ENCODE measurements at regions not wholly inside any gene's neighbourhood (a gene's known extent, or its start where the extent isn't known, plus 50 kb on each side); places are given as distances from the start of the nearest gene placed in this dataset.

DNA sequence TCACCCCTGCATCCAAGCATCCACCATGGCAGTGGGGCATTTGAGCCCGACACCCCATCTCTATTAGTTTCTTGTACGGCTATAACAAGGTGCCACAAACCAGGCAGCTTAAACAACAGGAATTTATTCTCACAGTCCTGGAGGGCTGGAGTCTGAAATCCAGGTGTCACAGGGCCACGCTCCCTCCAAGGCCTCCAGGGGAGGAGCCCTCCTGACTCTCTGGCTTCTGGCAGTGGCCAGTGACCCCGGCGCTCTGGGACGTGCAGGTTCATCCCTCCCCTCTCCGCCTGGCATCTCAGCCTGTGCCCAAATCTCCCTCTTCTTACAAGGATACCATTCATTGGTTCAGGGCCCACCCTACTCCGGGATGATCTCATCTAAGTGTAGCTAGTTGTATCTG, 394.5 kb upstream of the IRX1 start:
- TF ChIP-seq, protein P1, sequence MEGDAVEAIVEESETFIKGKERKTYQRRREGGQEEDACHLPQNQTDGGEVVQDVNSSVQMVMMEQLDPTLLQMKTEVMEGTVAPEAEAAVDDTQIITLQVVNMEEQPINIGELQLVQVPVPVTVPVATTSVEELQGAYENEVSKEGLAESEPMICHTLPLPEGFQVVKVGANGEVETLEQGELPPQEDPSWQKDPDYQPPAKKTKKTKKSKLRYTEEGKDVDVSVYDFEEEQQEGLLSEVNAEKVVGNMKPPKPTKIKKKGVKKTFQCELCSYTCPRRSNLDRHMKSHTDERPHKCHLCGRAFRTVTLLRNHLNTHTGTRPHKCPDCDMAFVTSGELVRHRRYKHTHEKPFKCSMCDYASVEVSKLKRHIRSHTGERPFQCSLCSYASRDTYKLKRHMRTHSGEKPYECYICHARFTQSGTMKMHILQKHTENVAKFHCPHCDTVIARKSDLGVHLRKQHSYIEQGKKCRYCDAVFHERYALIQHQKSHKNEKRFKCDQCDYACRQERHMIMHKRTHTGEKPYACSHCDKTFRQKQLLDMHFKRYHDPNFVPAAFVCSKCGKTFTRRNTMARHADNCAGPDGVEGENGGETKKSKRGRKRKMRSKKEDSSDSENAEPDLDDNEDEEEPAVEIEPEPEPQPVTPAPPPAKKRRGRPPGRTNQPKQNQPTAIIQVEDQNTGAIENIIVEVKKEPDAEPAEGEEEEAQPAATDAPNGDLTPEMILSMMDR (IDR thresholded peaks at IDR 0.05; ENCODE audit: control insufficient read depth, extremely low read depth, insufficient read depth), result no peak
- DNase-seq (ENCODE audit: low read depth), result no peak

DNA sequence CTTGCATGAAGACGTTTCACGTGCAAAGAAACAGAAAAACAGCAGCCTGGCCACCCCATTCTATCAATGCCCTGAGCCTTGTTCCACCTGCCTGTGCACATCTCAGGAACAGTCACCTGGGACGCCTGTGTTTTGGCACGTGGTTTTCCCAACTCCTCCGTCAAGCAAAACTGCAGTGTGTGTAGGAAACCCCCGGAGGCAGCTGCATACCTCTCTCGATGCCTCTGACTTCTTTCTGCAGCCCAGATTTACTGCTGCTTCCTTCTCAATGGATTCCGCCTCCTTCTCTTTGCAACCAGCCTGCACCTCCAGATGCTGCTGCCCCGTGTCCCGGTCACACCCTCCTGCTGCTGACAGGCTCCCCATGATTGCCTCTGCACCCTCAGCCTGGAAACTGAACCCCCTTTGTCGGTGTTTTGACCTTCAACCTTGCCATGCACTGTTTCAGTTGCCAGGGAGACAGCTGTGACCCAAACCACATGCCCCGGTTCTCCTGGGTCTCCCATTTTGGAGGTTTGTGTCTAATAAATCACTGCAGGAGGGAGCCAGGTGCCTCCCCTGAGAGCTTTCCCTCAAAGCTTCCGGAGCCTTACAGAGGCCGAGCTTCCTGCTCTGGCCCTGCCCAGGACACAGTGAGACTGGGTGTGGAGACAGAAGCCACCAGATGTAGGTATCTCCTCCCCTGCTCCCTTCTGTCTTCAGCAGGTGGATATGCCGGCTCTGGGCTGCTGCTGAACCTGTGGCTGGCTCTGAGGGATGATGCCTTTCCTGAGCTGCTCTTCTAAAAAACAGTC, 395.5 kb upstream of the IRX1 start:
- no peak overlapping the region for H3K4me3 ChIP-seq (ENCODE audit: low read depth, low read length)
- DNase-seq (ENCODE audit: low read depth), result no peak
- TF ChIP-seq, protein P1 (IDR thresholded peaks at IDR 0.05; ENCODE audit: control insufficient read depth, extremely low read depth, insufficient read depth), result no peak

More for the DNA sequence above, 394.5 kb upstream of the IRX1 start:
- no peak overlapping the region for H3K4me3 ChIP-seq (ENCODE audit: low read depth, low read length)

DNA sequence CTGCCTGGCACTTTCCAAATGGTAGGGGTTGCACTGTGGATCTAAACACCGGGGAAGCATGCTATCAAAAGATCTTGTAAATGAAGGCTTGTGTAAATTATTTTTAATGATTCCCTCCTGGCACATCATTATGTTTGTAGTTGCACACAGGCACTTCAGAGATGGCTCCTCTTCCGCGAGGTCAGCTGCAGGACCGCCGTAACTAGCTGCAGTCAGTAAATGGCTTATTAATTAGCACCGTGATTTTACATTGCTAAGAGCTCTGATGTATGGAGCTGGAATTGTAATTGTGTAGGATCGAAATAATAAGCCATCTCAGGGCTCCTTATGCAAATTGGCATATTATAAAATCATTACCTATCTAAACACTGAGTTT, 397.6 kb upstream of the IRX1 start:
- no peak overlapping the region for H3K4me3 ChIP-seq (ENCODE audit: low read depth, low read length)
- no peak for DNase-seq (ENCODE audit: low read depth)
- TF ChIP-seq, protein P1 (IDR thresholded peaks at IDR 0.05; ENCODE audit: control insufficient read depth, extremely low read depth, insufficient read depth), result no peak

DNA sequence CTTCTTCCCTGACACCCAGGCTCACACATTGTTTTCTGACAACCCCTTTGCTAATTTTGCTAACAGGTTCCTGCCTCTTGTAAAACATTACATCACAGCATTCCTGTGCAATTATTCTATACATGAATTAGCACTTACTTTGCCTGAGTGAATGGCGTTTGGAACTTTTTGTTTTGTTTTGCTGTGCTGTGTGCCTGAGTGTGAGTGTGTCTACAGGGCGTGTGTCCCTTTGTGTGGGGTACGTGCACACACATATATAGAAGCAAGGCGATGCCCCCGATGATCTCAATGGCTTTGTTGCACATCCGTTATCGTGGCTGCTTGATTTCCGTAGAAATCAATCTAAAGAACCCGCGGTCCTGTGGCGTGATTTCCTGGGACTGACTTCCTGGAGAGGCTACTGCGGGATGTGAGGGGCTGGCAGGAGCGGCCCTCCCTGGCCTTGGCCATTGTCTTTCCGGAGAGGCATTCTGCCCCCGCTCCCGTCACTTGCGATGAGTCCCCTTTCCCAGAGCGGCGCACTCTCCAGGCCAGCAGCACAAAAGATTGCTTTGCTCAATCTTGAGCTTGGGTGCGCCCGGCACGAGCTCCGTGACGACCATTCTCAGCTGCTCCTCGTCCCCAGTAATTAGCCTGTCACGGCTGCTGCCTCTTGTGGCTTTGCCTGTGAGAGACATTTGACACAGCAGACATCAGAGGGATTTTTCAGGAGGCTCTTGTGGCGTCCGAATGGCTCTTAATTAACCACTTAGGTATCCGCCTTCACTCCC, 398.1 kb upstream of the IRX1 start:
- no peak overlapping the region for H3K4me3 ChIP-seq (ENCODE audit: low read depth, low read length)
- TF ChIP-seq, protein P1 (IDR thresholded peaks at IDR 0.05; ENCODE audit: control insufficient read depth, extremely low read depth, insufficient read depth), result no peak
- DNase-seq (ENCODE audit: low read depth), result no peak

DNA sequence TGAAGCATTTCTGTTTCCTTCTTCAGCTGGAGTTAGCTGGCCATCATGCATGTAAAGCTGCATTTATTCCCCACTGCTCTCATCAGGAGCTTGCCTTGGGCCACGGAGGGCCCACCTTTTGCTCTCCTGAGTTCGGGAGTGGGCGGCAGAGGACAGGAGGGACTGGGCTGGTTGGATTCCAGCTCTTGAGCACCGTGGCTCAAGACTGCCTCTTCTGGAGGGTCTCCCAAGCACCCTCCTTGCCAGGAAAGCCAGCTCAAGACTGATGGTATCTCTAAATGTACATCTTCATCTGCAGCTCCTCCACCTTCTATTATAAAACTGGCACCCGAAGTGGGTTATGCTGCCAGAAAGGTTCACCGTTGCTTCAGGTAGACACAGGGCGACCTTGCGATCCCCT, 399.6 kb upstream of the IRX1 start:
- no peak overlapping the region for H3K4me3 ChIP-seq (ENCODE audit: low read depth, low read length)
- TF ChIP-seq, protein P1 (IDR thresholded peaks at IDR 0.05; ENCODE audit: control insufficient read depth, extremely low read depth, insufficient read depth), result no peak
- DNase-seq (ENCODE audit: low read depth), result no peak

DNA sequence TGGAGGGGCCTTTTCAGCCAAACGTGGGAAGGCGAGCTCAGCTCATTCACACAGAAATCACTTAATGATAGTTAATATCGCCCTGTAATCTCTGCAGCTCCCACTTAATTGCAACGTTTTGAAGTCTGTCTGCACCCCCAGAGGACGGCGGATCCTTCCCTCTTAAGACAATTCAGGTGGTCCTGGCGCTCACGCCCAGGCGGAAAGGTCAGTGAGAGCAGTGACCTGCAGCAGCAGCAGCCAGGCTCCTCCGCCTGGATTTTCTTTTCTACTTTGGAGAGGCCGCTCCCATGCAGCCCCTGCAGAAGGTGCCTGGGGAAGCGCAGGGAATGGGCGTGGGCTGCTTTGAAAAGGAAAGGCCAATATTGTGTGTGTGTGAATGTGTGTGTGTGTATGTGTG, 400.9 kb upstream of the IRX1 start:
- no peak overlapping the region for H3K4me3 ChIP-seq (ENCODE audit: low read depth, low read length)
- no peak for DNase-seq (ENCODE audit: low read depth)
- TF ChIP-seq, protein P1 (IDR thresholded peaks at IDR 0.05; ENCODE audit: control insufficient read depth, extremely low read depth, insufficient read depth), result no peak

All from LNCaP clone FGC (cell line).